K562 (cell line): ENCODE measurements at regions not wholly inside any gene's neighbourhood (a gene's known extent, or its start where the extent isn't known, plus 50 kb on each side); places are given as distances from the start of the nearest gene placed in this dataset.

Source experiments
- ATAC-seq: fragments of 200-7000 bp; cut with Tn5 transposase; 3 replicates; pipeline ENCODE4 v1.9.1; 2020; ENCODE audit warnings: moderate library complexity
- BruUV-seq: library from RNA; stranded (reverse); fragments of 400-500 nt; replicated peaks from 2 replicates; lab custom pipeline; 2021; lab: Mats Ljungman, UMichigan
- CTCF ChIA-PET: fragments of 300-600 bp; formaldehyde crosslinking; extraction: SDS; loops from one replicate; lab custom pipeline; 2021; ENCODE audit warnings: low intra/inter-chr PET ratio; lab: Yijun Ruan, JAX
- POLR2A ChIA-PET: fragments of 300-600, 350-650 bp; sonication (Branson Sonifier 250); formaldehyde crosslinking; extraction: SDS; loops from one replicate; lab custom pipeline; 2021; ENCODE audit warnings: antibody characterized with exemption, inconsistent platforms; lab: Yijun Ruan, JAX
- DNase-seq, 4 experiments: peaks; one replicate each; pipeline versions ENCODE4 v3.0.0 to v3.0.0-alpha.2; 2011 to 2018; ENCODE audit warnings: low spot score in 3 of 4, mixed read lengths in 3 of 4; ENCODE audit errors: extremely low read depth in 1 of 4
- FAIRE-seq: peaks from 2 replicates; lab custom pipeline; 2011; peaks lifted over from hg19 to GRCh38; lab: Jason Lieb, UNC
- H2AFZ ChIP-seq: 2 replicates; pipeline ENCODE4 v1.6.0; 2011; ENCODE audit warnings: low read depth, low read length, control low read depth, inconsistent platforms
- H3K27ac ChIP-seq: fragments of 200-600 bp; 3 replicates; pipeline ENCODE4 v1.8.0; 2011; ENCODE audit warnings: low read depth, mild to moderate bottlenecking, control low read depth, inconsistent platforms, low read length, moderate library complexity, mixed read lengths; ENCODE audit errors: extremely low read depth
- H3K27me3 ChIP-seq, 2 experiments: fragments of 300-600 bp in 1 of 2; 2 replicates in 1 of 2; 3 replicates in 1 of 2; pipeline versions ENCODE4 v1.6.0 to v1.8.0; 2011; ENCODE audit warnings: inconsistent platforms in 2 of 2, low read length in 2 of 2, mild to moderate bottlenecking in 1 of 2, mixed read lengths in 1 of 2, moderate library complexity in 1 of 2; ENCODE audit not compliant: control insufficient read depth in 2 of 2, insufficient read depth in 2 of 2
- H3K36me3 ChIP-seq: fragments of 300-600 bp; 3 replicates; pipeline ENCODE4 v1.8.0; 2011; ENCODE audit warnings: mild to moderate bottlenecking, low read length, inconsistent platforms; ENCODE audit not compliant: control insufficient read depth, insufficient read depth
- H3K4me1 ChIP-seq, 2 experiments: fragments of 200-600 bp in 1 of 2; replicated peaks in 1 of 2; 2 replicates in 1 of 2; 3 replicates in 1 of 2; pipeline versions ENCODE4 v1.5.1 to v1.8.0; 2011; ENCODE audit warnings: inconsistent platforms in 2 of 2, low read length in 2 of 2, mild to moderate bottlenecking in 1 of 2, mixed read lengths in 1 of 2, moderate library complexity in 1 of 2; ENCODE audit not compliant: control insufficient read depth in 2 of 2, insufficient read depth in 2 of 2
- H3K4me2 ChIP-seq: 2 replicates; pipeline ENCODE4 v1.6.1; 2011; ENCODE audit warnings: low read length, control low read depth, inconsistent platforms, mixed read lengths; ENCODE audit not compliant: insufficient read depth
- H3K4me3 ChIP-seq: fragments of 200-600 bp; sonication (generic), shearing (Covaris generic); 2 replicates; pipeline ENCODE4 v1.5.1; 2016; ENCODE audit warnings: control low read depth, inconsistent platforms
- H3K79me2 ChIP-seq: fragments of 200-600 bp; 3 replicates; pipeline ENCODE4 v1.8.0; 2011; ENCODE audit warnings: low read length, inconsistent platforms; ENCODE audit not compliant: control insufficient read depth, insufficient read depth
- H3K9ac ChIP-seq, 2 experiments: 2 replicates each; pipeline versions ENCODE4 v1.6.0 to v1.6.1; 2011; ENCODE audit warnings: low read depth in 2 of 2, low read length in 2 of 2, control low read depth in 1 of 2, inconsistent platforms in 1 of 2, mild to moderate bottlenecking in 1 of 2, mixed read lengths in 1 of 2; ENCODE audit not compliant: insufficient read depth in 1 of 2
- H3K9me1 ChIP-seq: one replicate; pipeline ENCODE4 v1.6.0; 2011; ENCODE audit warnings: inconsistent platforms, mild to moderate bottlenecking, low read length, moderate library complexity; ENCODE audit not compliant: control insufficient read depth, insufficient read depth
- H3K9me3 ChIP-seq: replicated peaks from 2 replicates; pipeline ENCODE4 v1.5.1; 2011; ENCODE audit warnings: low read depth, low read length, inconsistent platforms; ENCODE audit not compliant: control insufficient read depth, insufficient read depth
- H4K20me1 ChIP-seq: replicated peaks from 2 replicates; pipeline ENCODE4 v1.6.1; 2011; ENCODE audit warnings: low read length, inconsistent platforms, mixed read lengths; ENCODE audit not compliant: control insufficient read depth, insufficient read depth
- ETS1 ChIP-seq: conservative IDR thresholded peaks from 2 replicates; pipeline ENCODE4 v1.6.1; 2011; ENCODE audit warnings: low read depth, mild to moderate bottlenecking, low read length; ENCODE audit not compliant: control insufficient read depth
- EZH2 ChIP-seq: IDR thresholded peaks from 2 replicates; pipeline ENCODE4 v1.6.1; 2012; ENCODE audit warnings: low read depth, mild to moderate bottlenecking, inconsistent platforms, low read length, borderline replicate concordance
- GTF2A2 ChIP-seq: IDR thresholded peaks from 2 replicates; pipeline ENCODE4 v1.6.1; 2016; ENCODE audit warnings: mild to moderate bottlenecking, missing genetic modification characterization, missing compliant biosample characterization
- KAT7 ChIP-seq: sonication (generic); formaldehyde crosslinking; IDR thresholded peaks from 2 replicates; pipeline ENCODE4 v1.8.0; 2022; ENCODE audit warnings: missing genetic modification reagents, mild to moderate bottlenecking, borderline replicate concordance
- MAZ ChIP-seq, 2 experiments: fragments of 450-650 bp in 1 of 2; sonication (generic) in 1 of 2; formaldehyde crosslinking; IDR thresholded peaks in 1 of 2; conservative IDR thresholded peaks in 1 of 2; 2 replicates each; pipeline versions ENCODE4 v1.4.0 to v1.5.0; 2020; ENCODE audit warnings: mild to moderate bottlenecking in 1 of 2, missing genetic modification reagents in 1 of 2
- MEF2A ChIP-seq: IDR thresholded peaks from 2 replicates; pipeline ENCODE4 v1.6.1; 2011; ENCODE audit warnings: low read depth, mild to moderate bottlenecking, low read length, moderate library complexity; ENCODE audit not compliant: control insufficient read depth
- MTF1 ChIP-seq: fragments of 250-450 bp; sonication (Bioruptor Pico); IDR thresholded peaks from 2 replicates; pipeline ENCODE4 v1.9.0; 2021; ENCODE audit warnings: moderate library complexity, mild to moderate bottlenecking, inconsistent platforms, borderline replicate concordance
- NCOA6 ChIP-seq: fragments of 450-650 bp; IDR thresholded peaks from 2 replicates; pipeline ENCODE4 v1.6.1; 2017; ENCODE audit warnings: mild to moderate bottlenecking
- PBX2 ChIP-seq, 2 experiments: IDR thresholded peaks in 1 of 2; conservative IDR thresholded peaks in 1 of 2; 2 replicates each; pipeline ENCODE4 v1.6.1; 2016; ENCODE audit warnings: low read depth in 2 of 2, mild to moderate bottlenecking in 1 of 2, missing compliant biosample characterization in 1 of 2, missing genetic modification characterization in 1 of 2, moderate library complexity in 1 of 2
- POU5F1 ChIP-seq: fragments of 150-350 bp; IDR thresholded peaks from 2 replicates; pipeline ENCODE4 v1.6.1; 2014; ENCODE audit warnings: borderline replicate concordance, low read length, low read depth, mild to moderate bottlenecking; ENCODE audit not compliant: partially characterized antibody
- RHOXF2B ChIP-seq: fragments of 250-450 bp; sonication (Bioruptor Pico); conservative IDR thresholded peaks from 2 replicates; pipeline ENCODE4 v1.5.1; 2021
- ZNF277 ChIP-seq: fragments of 250-450 bp; sonication (Bioruptor Pico); IDR thresholded peaks from 2 replicates; pipeline ENCODE4 v1.8.0; 2022; ENCODE audit warnings: inconsistent platforms, mild to moderate bottlenecking, moderate library complexity, borderline replicate concordance
- ZNF311 ChIP-seq: fragments of 250-450 bp; sonication (Bioruptor Pico); IDR thresholded peaks from 2 replicates; pipeline ENCODE4 v1.4.0; 2020; ENCODE audit warnings: mild to moderate bottlenecking, moderate library complexity
- ZNF707 ChIP-seq: fragments of 250-450 bp; sonication (Bioruptor Pico); conservative IDR thresholded peaks from 2 replicates; pipeline ENCODE4 v1.8.0; 2022; ENCODE audit warnings: inconsistent platforms, mild to moderate bottlenecking, moderate library complexity
- ZZZ3 ChIP-seq: fragments of 450-650 bp; IDR thresholded peaks from 2 replicates; pipeline ENCODE4 v1.6.1; 2016; ENCODE audit warnings: antibody characterized with exemption, mild to moderate bottlenecking, moderate library complexity
- WGBS: fragments of 100-300 bp; shearing (Covaris generic); methylation state at CpG from one replicate; pipeline ENCODE4 v1.1.6; 2016; ENCODE audit warnings: low coverage, mixed read lengths; ENCODE audit not compliant: insufficient coverage; ENCODE audit errors: missing lambda C conversion rate; 5-methylcytosine and 5-hydroxymethylcytosine counted together
- in situ Hi-C: fragments of 300-500 bp; cut with MboI; formaldehyde crosslinking; loops from 4 replicates; pipeline ENCODE4 v1.15.0; 2018; ENCODE audit warnings: inconsistent platforms, mixed read lengths
- intact Hi-C: fragments of 100-400 bp; cut with micrococcal nuclease; formaldehyde crosslinking; loops from 2 replicates; pipeline ENCODE4 v1.14.2; 2022

- TF ChIP-seq ETS1 (no peak), KAT7 (CRISPR knock-in tag) (no peak), ZZZ3 (no peak), ZNF277 (CRISPR knock-in tag) (no peak), ZNF311 (CRISPR knock-in tag) (no peak)
- TF ChIP-seq, all 486 proteins: peak for 0
These were observed 147.0 kb downstream of the PSAT1 start (continued) for GRCh38 chr9:78443946-78444345.

GRCh38 chr9:78448960-78449673 lies 152.2 kb downstream of the PSAT1 start:
- no peaks in the 10 kb centered on the region for H3K79me2 ChIP-seq
- no peak overlapping the region for H3K4me3 ChIP-seq
- no peak overlapping the region for H2AFZ ChIP-seq
- no peaks in the 10 kb centered on the region for H3K9me1 ChIP-seq
- H3K9ac ChIP-seq: no peak overlapping the region
- no peaks in the 10 kb centered on the region for H3K36me3 ChIP-seq
- ChIA-PET POLR2A (interaction anchor here (0.7 kb wide), 1 partner anchor 418 kb away, joined by 3 read pairs; no protein-coding TSS in a partner anchor), CTCF (no interaction called here)
- BruUV-seq: no TSS peak
- no peak for DNase-seq
- no peaks in the 10 kb centered on the region; a peak in 2 of 5 replicates for H3K27me3 ChIP-seq
- H3K4me1 ChIP-seq: no peaks in the 10 kb centered on the region
- no peak for ATAC-seq
- H4K20me1 ChIP-seq: no peaks in the 10 kb centered on the region
- H3K9me3 ChIP-seq: no peaks in the 10 kb centered on the region
- in situ Hi-C loops: no loop called here
- intact Hi-C loops: no loop called here
- 2% methylated on average over 8 of the region's 8 CpGs for WGBS
- no peak overlapping the region for H3K4me2 ChIP-seq
- no peak overlapping the region for H3K27ac ChIP-seq
- FAIRE-seq: no peak
- no peak for TF ChIP-seq NCOA6
- no peak for TF ChIP-seq EZH2
- TF ChIP-seq PBX2 (CRISPR knock-in tag; IDR thresholded peaks at IDR 0.05; ENCODE audit: low read depth): no peak
- TF ChIP-seq PBX2 (tag; conservative IDR thresholded peaks at IDR 0.05; ENCODE audit: low read depth): no peak
- no peak for TF ChIP-seq POU5F1
- TF ChIP-seq MAZ (CRISPR knock-in tag; conservative IDR thresholded peaks at IDR 0.05 in 1 of 2, IDR thresholded peaks at IDR 0.05 in 1 of 2): no peak
- no peak for TF ChIP-seq MTF1 (CRISPR knock-in tag)
- no peak for TF ChIP-seq MEF2A
- TF ChIP-seq ZNF707 (CRISPR knock-in tag): no peak
- TF ChIP-seq RHOXF2B (CRISPR knock-in tag): no peak
- TF ChIP-seq GTF2A2 (tag): no peak
